Osteoblast (primary cell): ENCODE measurements at regions not wholly inside any gene's neighbourhood (a gene's known extent, or its start where the extent isn't known, plus 50 kb on each side); places are given as distances from the start of the nearest gene placed in this dataset.
"Not testable (repeated sequence)": the region's sequence is repeated elsewhere in the genome, so short reads cannot be mapped to it uniquely, and the experiment has no call there.

Experiments used
- DNase-seq: peaks from one replicate; pipeline ENCODE4 v3.0.0; 2011; ENCODE audit warnings: low spot score, mixed read lengths; ENCODE audit not compliant: insufficient read length; ENCODE audit errors: missing footprints
- H2AFZ ChIP-seq: 2 replicates; pipeline ENCODE4 v1.6.0; 2011; ENCODE audit warnings: mild to moderate bottlenecking, low read length
- H3K27ac ChIP-seq: 2 replicates; pipeline ENCODE4 v1.5.1; 2011; ENCODE audit warnings: mild to moderate bottlenecking, low read depth, low read length, moderate library complexity
- H3K27me3 ChIP-seq: 2 replicates; pipeline ENCODE4 v1.6.0; 2012; ENCODE audit warnings: mild to moderate bottlenecking, control low read depth, inconsistent platforms, low read length, moderate library complexity; ENCODE audit not compliant: insufficient read depth
- H3K36me3 ChIP-seq: 2 replicates; pipeline ENCODE4 v1.5.1; 2011; ENCODE audit warnings: mild to moderate bottlenecking, low read length, control low read depth, moderate library complexity; ENCODE audit not compliant: insufficient read depth
- H3K4me1 ChIP-seq: 2 replicates; pipeline ENCODE4 v1.5.1; 2011; ENCODE audit warnings: mild to moderate bottlenecking, low read length, control low read depth, moderate library complexity; ENCODE audit not compliant: insufficient read depth
- H3K4me2 ChIP-seq: 2 replicates; pipeline ENCODE4 v1.6.0; 2011; ENCODE audit warnings: mild to moderate bottlenecking, low read length; ENCODE audit not compliant: insufficient read depth
- H3K4me3 ChIP-seq: fragments of 200-600 bp; sonication (generic); 3 replicates; pipeline ENCODE4 v1.5.1; 2012; ENCODE audit warnings: mild to moderate bottlenecking, low read length, inconsistent platforms; ENCODE audit not compliant: insufficient read depth
- H3K79me2 ChIP-seq: 2 replicates; pipeline ENCODE4 v1.6.0; 2012; ENCODE audit warnings: mild to moderate bottlenecking, low read length, control low read depth, inconsistent platforms; ENCODE audit not compliant: insufficient read depth
- H3K9me3 ChIP-seq: 2 replicates; pipeline ENCODE4 v1.5.1; 2011; ENCODE audit warnings: low read depth, low read length, control low read depth
- H4K20me1 ChIP-seq: 2 replicates; pipeline ENCODE4 v1.6.0; 2012; ENCODE audit warnings: mild to moderate bottlenecking, low read length, control low read depth; ENCODE audit not compliant: insufficient read depth
- TF ChIP-seq, protein P1 (sequence below): IDR thresholded peaks from 2 replicates; pipeline ENCODE4 v1.5.1; 2011; ENCODE audit warnings: mild to moderate bottlenecking, low read depth, low read length, moderate library complexity; ENCODE audit errors: extremely low read depth

DNA sequence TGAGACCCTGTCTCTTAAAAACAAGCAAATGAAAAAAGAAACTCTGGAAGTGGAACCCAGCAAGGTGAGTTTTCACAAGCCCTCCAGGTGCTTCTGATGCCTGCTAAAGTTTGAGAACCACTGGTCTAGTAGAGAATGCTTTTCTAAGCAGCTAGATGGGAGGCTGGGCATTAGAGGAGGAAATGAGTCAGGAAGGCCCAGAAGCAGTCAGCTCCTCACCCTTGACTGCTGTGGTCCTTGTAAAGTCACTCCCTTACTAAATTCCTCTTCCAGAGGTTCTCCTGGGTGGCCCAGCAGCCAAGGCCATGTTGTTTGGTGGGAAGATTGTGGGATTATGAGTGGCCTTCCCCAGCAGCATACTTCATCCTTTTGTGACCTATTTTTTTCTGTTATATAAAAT, 52.0 kb upstream of the FYN start:
- TF ChIP-seq, protein P1, sequence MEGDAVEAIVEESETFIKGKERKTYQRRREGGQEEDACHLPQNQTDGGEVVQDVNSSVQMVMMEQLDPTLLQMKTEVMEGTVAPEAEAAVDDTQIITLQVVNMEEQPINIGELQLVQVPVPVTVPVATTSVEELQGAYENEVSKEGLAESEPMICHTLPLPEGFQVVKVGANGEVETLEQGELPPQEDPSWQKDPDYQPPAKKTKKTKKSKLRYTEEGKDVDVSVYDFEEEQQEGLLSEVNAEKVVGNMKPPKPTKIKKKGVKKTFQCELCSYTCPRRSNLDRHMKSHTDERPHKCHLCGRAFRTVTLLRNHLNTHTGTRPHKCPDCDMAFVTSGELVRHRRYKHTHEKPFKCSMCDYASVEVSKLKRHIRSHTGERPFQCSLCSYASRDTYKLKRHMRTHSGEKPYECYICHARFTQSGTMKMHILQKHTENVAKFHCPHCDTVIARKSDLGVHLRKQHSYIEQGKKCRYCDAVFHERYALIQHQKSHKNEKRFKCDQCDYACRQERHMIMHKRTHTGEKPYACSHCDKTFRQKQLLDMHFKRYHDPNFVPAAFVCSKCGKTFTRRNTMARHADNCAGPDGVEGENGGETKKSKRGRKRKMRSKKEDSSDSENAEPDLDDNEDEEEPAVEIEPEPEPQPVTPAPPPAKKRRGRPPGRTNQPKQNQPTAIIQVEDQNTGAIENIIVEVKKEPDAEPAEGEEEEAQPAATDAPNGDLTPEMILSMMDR: no peak
- Histone ChIP-seq H3K79me2 (no peaks in the 10 kb centered on the region), H4K20me1 (no peaks in the 10 kb centered on the region), H3K9me3 (no peaks in the 10 kb centered on the region), H3K27me3 (no peaks in the 10 kb centered on the region), H3K27ac (no peak overlapping the region), H3K4me3 (no peak overlapping the region), H3K4me1 (peaks cover 28% of the 10 kb centered on the region), H3K36me3 (no peaks in the 10 kb centered on the region), H3K4me2 (no peak overlapping the region), H2AFZ (no peak overlapping the region)
- DNase-seq: peak; percentile 76

DNA sequence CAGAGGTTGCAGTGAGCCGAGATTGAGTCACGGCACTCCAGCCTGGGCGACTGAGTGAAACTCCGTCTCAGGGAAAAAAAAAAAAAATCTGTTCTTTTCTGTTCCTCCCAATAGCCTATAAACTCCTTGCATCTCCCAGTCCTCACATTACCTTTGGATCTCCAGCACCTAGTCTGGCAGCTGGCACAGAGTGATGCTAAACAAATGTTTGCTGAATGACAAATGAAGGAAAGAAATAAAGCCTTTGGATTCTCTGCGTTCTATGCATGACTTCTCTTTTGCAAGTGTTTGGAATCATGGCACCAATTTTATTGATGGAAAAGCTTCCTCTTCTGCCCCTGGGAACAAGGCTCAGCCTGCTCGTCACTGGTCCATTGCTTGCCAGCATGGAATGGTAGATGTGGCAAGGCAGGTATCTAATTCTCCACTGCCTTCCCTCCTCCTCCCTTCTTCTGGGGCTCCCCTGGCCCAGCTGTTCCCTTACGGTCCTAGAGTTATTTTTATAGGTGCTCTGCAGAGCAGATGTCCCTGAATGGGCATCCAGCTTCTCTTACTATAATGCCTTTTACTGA, 53.6 kb upstream of the FYN start:
- H3K4me1 ChIP-seq: peaks cover 28% of the 10 kb centered on the region
- TF ChIP-seq, protein P1: no peak
- H4K20me1 ChIP-seq: no peaks in the 10 kb centered on the region
- H3K79me2 ChIP-seq: no peaks in the 10 kb centered on the region
- H2AFZ ChIP-seq: no peak overlapping the region
- no peak overlapping the region for H3K4me3 ChIP-seq
- no peak overlapping the region for H3K4me2 ChIP-seq
- H3K36me3 ChIP-seq: no peaks in the 10 kb centered on the region
- no peaks in the 10 kb centered on the region for H3K27me3 ChIP-seq
- no peaks in the 10 kb centered on the region for H3K9me3 ChIP-seq
- DNase-seq: no peak
- H3K27ac ChIP-seq: no peak overlapping the region

DNA sequence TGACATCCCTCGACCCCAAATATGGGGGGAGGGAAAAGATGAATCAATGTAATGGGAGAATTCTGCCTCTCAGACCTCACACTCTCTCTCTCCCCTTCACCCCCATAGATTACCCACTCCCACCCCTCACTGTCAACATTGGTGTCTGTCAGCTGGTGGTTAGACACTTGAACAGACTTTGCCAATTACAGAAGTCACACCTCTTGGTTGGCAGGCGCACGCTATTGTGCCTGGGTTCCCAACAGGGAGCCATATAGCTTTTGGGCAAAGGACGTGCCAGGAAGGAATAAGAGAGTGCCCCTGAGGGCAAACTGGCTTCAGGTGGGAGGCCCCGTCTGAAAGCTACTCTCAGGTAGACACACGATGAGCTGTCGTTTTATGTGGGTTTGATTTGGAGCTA, 54.1 kb upstream of the FYN start:
- TF ChIP-seq, protein P1: no peak
- Histone ChIP-seq H3K4me3 (no peak overlapping the region), H3K27ac (no peak overlapping the region), H3K79me2 (no peaks in the 10 kb centered on the region), H3K9me3 (no peaks in the 10 kb centered on the region), H3K4me1 (peaks cover 27% of the 10 kb centered on the region), H2AFZ (no peak overlapping the region), H4K20me1 (no peaks in the 10 kb centered on the region), H3K27me3 (no peaks in the 10 kb centered on the region), H3K4me2 (no peak overlapping the region), H3K36me3 (no peaks in the 10 kb centered on the region)
- DNase-seq: no peak

DNA sequence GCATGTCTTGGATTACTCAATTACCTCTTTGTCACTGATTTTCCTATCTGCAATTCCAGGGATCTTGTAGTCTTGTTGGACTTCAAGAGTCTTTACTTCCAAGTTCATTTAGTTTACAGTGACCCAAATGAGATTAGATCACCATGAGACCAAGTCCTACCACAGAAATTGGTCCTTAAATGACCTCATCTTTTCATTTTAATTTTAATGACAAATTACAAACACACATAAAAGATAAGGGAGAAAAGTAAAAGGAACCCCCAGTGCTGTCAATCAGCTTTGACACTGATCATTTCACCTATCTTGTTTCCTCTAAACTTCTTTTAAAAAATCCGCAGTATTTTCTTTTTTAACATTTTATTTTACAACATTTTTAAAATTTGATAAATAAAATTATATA, 54.9 kb upstream of the FYN start:
- no peaks in the 10 kb centered on the region for H3K36me3 ChIP-seq
- no peak overlapping the region for H3K27ac ChIP-seq
- no peak overlapping the region for H3K4me2 ChIP-seq
- no peaks in the 10 kb centered on the region for H4K20me1 ChIP-seq
- H3K4me1 ChIP-seq: peaks cover 18% of the 10 kb centered on the region
- no peak overlapping the region for H2AFZ ChIP-seq
- DNase-seq: no peak
- no peaks in the 10 kb centered on the region for H3K9me3 ChIP-seq
- H3K27me3 ChIP-seq: no peaks in the 10 kb centered on the region
- H3K4me3 ChIP-seq: no peak overlapping the region
- no peaks in the 10 kb centered on the region for H3K79me2 ChIP-seq
- TF ChIP-seq, protein P1: no peak

DNA sequence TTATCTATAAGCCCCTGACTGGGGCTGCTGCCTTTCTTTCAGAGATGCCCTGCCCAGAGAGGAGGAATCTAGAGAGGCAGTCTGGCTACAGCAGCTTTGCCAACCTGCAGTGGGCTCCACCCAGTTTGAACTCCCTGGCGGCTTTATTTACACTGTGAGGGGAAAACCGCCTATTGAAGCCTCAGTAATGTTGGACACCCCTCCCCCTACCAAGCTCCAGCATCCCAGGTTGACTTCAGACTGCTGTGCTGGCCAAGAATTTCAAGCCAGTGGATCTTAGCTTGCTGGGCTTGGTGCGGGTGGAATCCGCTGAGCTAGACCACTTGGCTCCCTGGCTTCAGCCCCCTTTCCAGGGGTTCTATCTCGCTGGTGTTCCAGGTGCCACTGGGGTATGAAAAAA, 61.4 kb upstream of the FYN start:
- not testable (repeated sequence) for H3K9me3 ChIP-seq, H3K79me2 ChIP-seq, DNase-seq, H2AFZ ChIP-seq, H3K4me3 ChIP-seq, H3K36me3 ChIP-seq, H3K27ac ChIP-seq, H3K4me2 ChIP-seq, H4K20me1 ChIP-seq, H3K27me3 ChIP-seq
- peaks cover 12% of the 10 kb centered on the region for H3K4me1 ChIP-seq
